GM23338 (cell line): ENCODE measurements at regions not wholly inside any gene's neighbourhood (a gene's known extent, or its start where the extent isn't known, plus 50 kb on each side); places are given as distances from the start of the nearest gene placed in this dataset.
"Not testable (repeated sequence)": the region's sequence is repeated elsewhere in the genome, so short reads cannot be mapped to it uniquely, and the experiment has no call there.

Experiments
- ATAC-seq: fragments of 200-7000 bp; cut with Tn5 transposase; 3 replicates; pipeline ENCODE4 v1.9.1; 2020
- DNase-seq: peaks from one replicate; pipeline ENCODE4 v3.0.0-alpha.2; 2015; ENCODE audit warnings: low spot score
- H2AFZ ChIP-seq: fragments of 200-600 bp; sonication (generic); 2 replicates; pipeline ENCODE4 v1.8.0; 2016; ENCODE audit warnings: antibody characterized with exemption, mild to moderate bottlenecking, moderate library complexity
- H3F3A ChIP-seq: fragments of 200-600 bp; sonication (generic); replicated peaks from 2 replicates; pipeline ENCODE4 v1.8.0; 2017; ENCODE audit warnings: antibody characterized with exemption, mixed run types, low read depth
- H3K27ac ChIP-seq: fragments of 200-600 bp; sonication (generic); 2 replicates; pipeline ENCODE4 v1.6.1; 2016; ENCODE audit warnings: low read depth
- H3K27me3 ChIP-seq: fragments of 200-600 bp; sonication (generic); 2 replicates; pipeline ENCODE4 v1.8.0; 2016; ENCODE audit warnings: mild to moderate bottlenecking, mixed run types, moderate library complexity; ENCODE audit not compliant: insufficient read depth
- H3K36me3 ChIP-seq: fragments of 200-600 bp; sonication (generic); 2 replicates; pipeline ENCODE4 v1.8.0; 2016; ENCODE audit warnings: mild to moderate bottlenecking; ENCODE audit not compliant: insufficient read depth
- H3K4me1 ChIP-seq: fragments of 200-600 bp; sonication (generic); 2 replicates; pipeline ENCODE4 v1.8.0; 2016; ENCODE audit warnings: mild to moderate bottlenecking, moderate library complexity; ENCODE audit not compliant: insufficient read depth
- H3K4me2 ChIP-seq: fragments of 200-600 bp; sonication (generic); 2 replicates; pipeline ENCODE4 v1.7.1; 2017; ENCODE audit warnings: mixed run types
- H3K4me3 ChIP-seq: fragments of 200-600 bp; sonication (generic); 2 replicates; pipeline ENCODE4 v1.6.1; 2016; ENCODE audit warnings: mixed run types
- H3K79me2 ChIP-seq: fragments of 200-600 bp; sonication (generic); replicated peaks from 2 replicates; pipeline ENCODE4 v1.8.0; 2017; ENCODE audit warnings: mild to moderate bottlenecking; ENCODE audit not compliant: insufficient read depth
- H3K9me2 ChIP-seq: fragments of 200-600 bp; sonication (generic); 2 replicates; pipeline ENCODE4 v1.8.0; 2017; ENCODE audit not compliant: insufficient read depth
- H4K20me1 ChIP-seq: fragments of 200-600 bp; sonication (generic); replicated peaks from 2 replicates; pipeline ENCODE4 v1.8.0; 2017; ENCODE audit warnings: mild to moderate bottlenecking; ENCODE audit not compliant: insufficient read depth
- H3K27ac Mint-ChIP-seq: 2 replicates; pipeline ENCODE4 v1.8.0; 2020; ENCODE audit warnings: inconsistent platforms, mild to moderate bottlenecking, moderate library complexity, mixed read lengths
- H3K27me3 Mint-ChIP-seq: 3 replicates; pipeline ENCODE4 v1.8.0; 2022; ENCODE audit warnings: low read depth, mild to moderate bottlenecking, moderate library complexity, mixed read lengths, inconsistent platforms; ENCODE audit not compliant: insufficient read depth, poor library complexity
- H3K36me3 Mint-ChIP-seq: 3 replicates; pipeline ENCODE4 v1.8.0; 2021; ENCODE audit warnings: low read depth, mild to moderate bottlenecking, inconsistent platforms, moderate library complexity, mixed read lengths
- H3K4me1 Mint-ChIP-seq: 3 replicates; pipeline ENCODE4 v1.8.0; 2020; ENCODE audit warnings: mild to moderate bottlenecking, inconsistent platforms, mixed read lengths
- H3K4me3 Mint-ChIP-seq: 3 replicates; pipeline ENCODE4 v1.8.0; 2021; ENCODE audit warnings: moderate library complexity, mild to moderate bottlenecking, inconsistent platforms, mixed read lengths
- H3K9me3 Mint-ChIP-seq: 3 replicates; pipeline ENCODE4 v1.8.0; 2020; ENCODE audit warnings: moderate library complexity, mild to moderate bottlenecking, inconsistent platforms, mixed read lengths
- EZH2phosphoT487 ChIP-seq: fragments of 200-600 bp; sonication (generic); IDR thresholded peaks from one replicate; pipeline ENCODE4 v1.8.1; 2018; ENCODE audit warnings: antibody characterized with exemption; ENCODE audit not compliant: unreplicated experiment
- REST ChIP-seq: IDR thresholded peaks from one replicate; pipeline ENCODE4 v1.6.1; 2018; ENCODE audit warnings: antibody characterized with exemption; ENCODE audit not compliant: unreplicated experiment
- ZNF462 ChIP-seq: fragments of 250-450 bp; sonication (Bioruptor Pico); IDR thresholded peaks from 2 replicates; pipeline ENCODE4 v1.5.0; 2020; ENCODE audit warnings: mild to moderate bottlenecking, moderate library complexity

- TF ChIP-seq ZNF462 (CRISPR knock-in tag): no peak
These were observed 181.8 kb downstream of the BARX2 start (continued) for GRCh38 chr11:129557421-129557820.

- no peaks in the 10 kb centered on the region for H3K27me3 Mint-ChIP-seq
- no peak overlapping the region for H3K4me3 Mint-ChIP-seq
These were observed 193.4 kb downstream of the BARX2 start for GRCh38 chr11:129569007-129569406.

GRCh38 chr11:129572667-129573066 is 197.0 kb downstream of the BARX2 start:
- not testable (repeated sequence) for H3K4me3 Mint-ChIP-seq, H3K79me2 ChIP-seq, H3K27me3 ChIP-seq, H3K27me3 Mint-ChIP-seq, H3K4me1 ChIP-seq, H2AFZ ChIP-seq, H3K36me3 Mint-ChIP-seq, H3K4me1 Mint-ChIP-seq, H3K27ac ChIP-seq, DNase-seq, ATAC-seq, H3K9me2 ChIP-seq, H3K27ac Mint-ChIP-seq, H3K36me3 ChIP-seq, H3K4me3 ChIP-seq, H3F3A ChIP-seq, H3K4me2 ChIP-seq, H4K20me1 ChIP-seq
- H3K9me3 Mint-ChIP-seq: peaks cover 36% of the 10 kb centered on the region

More at GRCh38 chr11:129569007-129569406, 193.4 kb downstream of the BARX2 start:
- Histone ChIP-seq H3K4me2 (no peak overlapping the region), H3K27me3 (no peaks in the 10 kb centered on the region), H3F3A (no peaks in the 10 kb centered on the region), H3K27ac (no peak overlapping the region), H3K4me3 (no peak overlapping the region), H3K9me2 (no peaks in the 10 kb centered on the region), H3K36me3 (no peaks in the 10 kb centered on the region), H3K4me1 (no peaks in the 10 kb centered on the region), H4K20me1 (no peaks in the 10 kb centered on the region), H2AFZ (no peak overlapping the region), H3K79me2 (no peaks in the 10 kb centered on the region)
- peaks cover 8% of the 10 kb centered on the region; the same call in 2 of the 3 replicates for H3K36me3 Mint-ChIP-seq
- no peak for TF ChIP-seq REST
- TF ChIP-seq EZH2phosphoT487: no peak
- H3K9me3 Mint-ChIP-seq: peaks cover 31% of the 10 kb centered on the region
- no peak for ATAC-seq
- H3K27ac Mint-ChIP-seq: no peak overlapping the region
- no peaks in the 10 kb centered on the region for H3K4me1 Mint-ChIP-seq
- DNase-seq: no peak
